DND-41 (cell line): ENCODE measurements at regions not wholly inside any gene's neighbourhood (a gene's known extent, or its start where the extent isn't known, plus 50 kb on each side); places are given as distances from the start of the nearest gene placed in this dataset.
"Not testable (repeated sequence)": the region's sequence is repeated elsewhere in the genome, so short reads cannot be mapped to it uniquely, and the experiment has no call there.

ENCODE experiments used
- ATAC-seq: fragments of 200-7000 bp; cut with Tn5 transposase; 3 replicates; pipeline ENCODE4 v1.9.1; 2021; ENCODE audit warnings: low read depth; ENCODE audit not compliant: insufficient read depth
- DNase-seq: peaks from one replicate; pipeline ENCODE4 v3.0.0-alpha.2; 2020
- H2AFZ ChIP-seq: 2 replicates; pipeline ENCODE4 v1.6.0; 2012; ENCODE audit warnings: low read depth, low read length
- H3K27ac ChIP-seq: 2 replicates; pipeline ENCODE4 v1.5.1; 2012; ENCODE audit warnings: low read length, inconsistent platforms
- H3K27me3 ChIP-seq: fragments of 200-600 bp; sonication (generic); 2 replicates; pipeline ENCODE4 v1.6.0; 2012; ENCODE audit warnings: low read length, mild to moderate bottlenecking, inconsistent platforms; ENCODE audit not compliant: insufficient read depth, poor library complexity
- H3K36me3 ChIP-seq: 2 replicates; pipeline ENCODE4 v1.5.1; 2012; ENCODE audit warnings: low read length, inconsistent platforms; ENCODE audit not compliant: insufficient read depth
- H3K4me1 ChIP-seq: 2 replicates; pipeline ENCODE4 v1.5.1; 2012; ENCODE audit warnings: mild to moderate bottlenecking, low read length; ENCODE audit not compliant: insufficient read depth
- H3K4me2 ChIP-seq: 2 replicates; pipeline ENCODE4 v1.6.0; 2012; ENCODE audit warnings: mild to moderate bottlenecking, moderate library complexity, low read length, inconsistent platforms; ENCODE audit not compliant: insufficient read depth
- H3K4me3 ChIP-seq, 2 experiments: fragments of 200-600 bp in 1 of 2; shearing (Covaris generic) in 1 of 2; 2 replicates each; pipeline ENCODE4 v1.5.1; 2012 to 2016; ENCODE audit warnings: inconsistent platforms in 2 of 2, low read length in 2 of 2, mild to moderate bottlenecking in 2 of 2, low read depth in 1 of 2, moderate library complexity in 1 of 2
- H3K79me2 ChIP-seq: 2 replicates; pipeline ENCODE4 v1.6.0; 2012; ENCODE audit warnings: low read length, inconsistent platforms; ENCODE audit not compliant: insufficient read depth
- H3K9ac ChIP-seq: 2 replicates; pipeline ENCODE4 v1.6.0; 2012; ENCODE audit warnings: low read depth, mild to moderate bottlenecking, inconsistent platforms, low read length, moderate library complexity
- H3K9me3 ChIP-seq: 2 replicates; pipeline ENCODE4 v1.5.1; 2012; ENCODE audit warnings: low read length, moderate library complexity, mild to moderate bottlenecking, inconsistent platforms; ENCODE audit not compliant: insufficient read depth, severe bottlenecking
- H4K20me1 ChIP-seq: 2 replicates; pipeline ENCODE4 v1.6.0; 2012; ENCODE audit warnings: low read length; ENCODE audit not compliant: insufficient read depth
- EZH2 ChIP-seq: IDR thresholded peaks from 3 replicates; pipeline ENCODE4 v1.6.1; 2012; ENCODE audit warnings: borderline replicate concordance, low read depth, mild to moderate bottlenecking, moderate library complexity, low read length, inconsistent platforms; ENCODE audit not compliant: severe bottlenecking
- TF ChIP-seq, protein P1 (sequence below): IDR thresholded peaks from 2 replicates; pipeline ENCODE4 v1.5.1; 2012; ENCODE audit warnings: borderline replicate concordance, low read length, moderate library complexity, mild to moderate bottlenecking; ENCODE audit not compliant: poor library complexity, severe bottlenecking; ENCODE audit errors: extremely low read depth

DNA sequence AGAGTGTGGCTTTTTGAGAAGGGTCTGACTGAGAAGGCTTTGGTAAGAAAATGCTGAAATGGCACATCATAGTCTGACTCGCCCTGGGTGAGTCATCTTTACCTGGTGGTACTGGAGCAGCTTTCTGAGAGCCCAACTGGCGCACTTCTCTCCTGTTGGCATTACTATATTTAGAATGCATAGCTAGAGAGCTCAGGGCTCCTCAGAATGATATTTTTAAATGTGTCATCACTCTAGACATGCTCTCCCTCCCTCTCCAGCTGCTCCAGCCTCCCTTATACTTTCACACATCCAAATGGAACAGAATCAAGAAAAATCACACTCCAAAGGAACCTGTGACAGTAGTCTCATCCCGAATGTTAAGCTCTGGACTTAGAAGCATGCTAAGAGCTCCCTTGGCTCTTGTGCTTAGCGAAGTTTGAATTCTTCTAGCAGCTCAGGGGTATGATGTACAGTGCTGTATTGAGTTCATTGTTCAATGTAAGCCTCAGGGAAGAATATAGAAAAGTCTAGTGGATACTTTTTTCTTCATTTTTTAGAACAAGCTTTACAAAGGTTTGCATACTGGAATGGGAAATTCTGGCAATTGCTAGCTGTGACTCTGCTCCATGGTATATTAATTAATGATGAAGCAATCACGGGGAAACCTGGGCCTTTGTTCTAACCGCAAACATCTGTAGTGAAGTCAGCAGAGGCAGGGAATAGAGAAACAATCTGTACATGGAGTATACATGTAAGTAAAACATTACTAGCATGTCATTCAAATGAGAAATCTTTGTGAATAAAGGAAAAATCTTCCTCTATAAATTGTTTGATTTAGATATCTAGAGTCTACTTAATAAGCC is 751.2 kb upstream of the NRXN1 start:
- H3K36me3 ChIP-seq: no peaks in the 10 kb centered on the region
- H3K9ac ChIP-seq: no peak overlapping the region
- no peaks in the 10 kb centered on the region for H4K20me1 ChIP-seq
- H3K27me3 ChIP-seq: no peaks in the 10 kb centered on the region
- TF ChIP-seq EZH2: no peak
- TF ChIP-seq, protein P1, sequence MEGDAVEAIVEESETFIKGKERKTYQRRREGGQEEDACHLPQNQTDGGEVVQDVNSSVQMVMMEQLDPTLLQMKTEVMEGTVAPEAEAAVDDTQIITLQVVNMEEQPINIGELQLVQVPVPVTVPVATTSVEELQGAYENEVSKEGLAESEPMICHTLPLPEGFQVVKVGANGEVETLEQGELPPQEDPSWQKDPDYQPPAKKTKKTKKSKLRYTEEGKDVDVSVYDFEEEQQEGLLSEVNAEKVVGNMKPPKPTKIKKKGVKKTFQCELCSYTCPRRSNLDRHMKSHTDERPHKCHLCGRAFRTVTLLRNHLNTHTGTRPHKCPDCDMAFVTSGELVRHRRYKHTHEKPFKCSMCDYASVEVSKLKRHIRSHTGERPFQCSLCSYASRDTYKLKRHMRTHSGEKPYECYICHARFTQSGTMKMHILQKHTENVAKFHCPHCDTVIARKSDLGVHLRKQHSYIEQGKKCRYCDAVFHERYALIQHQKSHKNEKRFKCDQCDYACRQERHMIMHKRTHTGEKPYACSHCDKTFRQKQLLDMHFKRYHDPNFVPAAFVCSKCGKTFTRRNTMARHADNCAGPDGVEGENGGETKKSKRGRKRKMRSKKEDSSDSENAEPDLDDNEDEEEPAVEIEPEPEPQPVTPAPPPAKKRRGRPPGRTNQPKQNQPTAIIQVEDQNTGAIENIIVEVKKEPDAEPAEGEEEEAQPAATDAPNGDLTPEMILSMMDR: no peak
- no peak overlapping the region for H3K4me2 ChIP-seq
- no peaks in the 10 kb centered on the region for H3K9me3 ChIP-seq
- ATAC-seq (no peak), DNase-seq (no peak)
- no peaks in the 10 kb centered on the region for H3K4me1 ChIP-seq
- H3K27ac ChIP-seq: no peak overlapping the region
- H2AFZ ChIP-seq: no peak overlapping the region
- H3K79me2 ChIP-seq: no peaks in the 10 kb centered on the region
- H3K4me3 ChIP-seq: no peak overlapping the region

DNA sequence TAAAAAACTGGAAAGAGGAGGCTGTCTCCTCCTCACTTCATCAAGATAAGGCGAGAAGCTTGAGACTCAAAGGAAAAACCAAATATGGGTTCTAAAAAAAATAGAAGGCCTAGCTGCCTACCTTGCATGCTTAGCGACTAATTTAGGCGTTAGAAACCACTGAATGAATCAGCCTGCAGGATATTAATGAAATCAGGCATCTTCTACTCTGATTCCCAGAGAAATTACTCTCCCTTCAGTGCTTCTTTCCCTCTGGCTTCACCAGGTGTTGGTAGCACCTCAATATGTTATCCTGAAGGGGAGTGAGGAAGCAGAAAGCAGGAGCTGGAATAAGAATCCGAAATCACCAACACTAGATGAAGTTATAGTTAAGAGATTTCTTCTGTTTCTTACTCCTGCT is 749.8 kb upstream of the NRXN1 start:
- Histone ChIP-seq H3K36me3 (no peaks in the 10 kb centered on the region), H3K4me1 (no peaks in the 10 kb centered on the region), H3K79me2 (no peaks in the 10 kb centered on the region), H3K27ac (no peak overlapping the region), H3K4me2 (no peak overlapping the region), H3K27me3 (no peaks in the 10 kb centered on the region), H2AFZ (no peak overlapping the region), H3K4me3 (no peak overlapping the region), H3K9ac (no peak overlapping the region), H3K9me3 (no peaks in the 10 kb centered on the region), H4K20me1 (no peaks in the 10 kb centered on the region)
- DNase-seq: no peak
- TF ChIP-seq, protein P1: no peak
- TF ChIP-seq EZH2: no peak
- no peak for ATAC-seq

DNA sequence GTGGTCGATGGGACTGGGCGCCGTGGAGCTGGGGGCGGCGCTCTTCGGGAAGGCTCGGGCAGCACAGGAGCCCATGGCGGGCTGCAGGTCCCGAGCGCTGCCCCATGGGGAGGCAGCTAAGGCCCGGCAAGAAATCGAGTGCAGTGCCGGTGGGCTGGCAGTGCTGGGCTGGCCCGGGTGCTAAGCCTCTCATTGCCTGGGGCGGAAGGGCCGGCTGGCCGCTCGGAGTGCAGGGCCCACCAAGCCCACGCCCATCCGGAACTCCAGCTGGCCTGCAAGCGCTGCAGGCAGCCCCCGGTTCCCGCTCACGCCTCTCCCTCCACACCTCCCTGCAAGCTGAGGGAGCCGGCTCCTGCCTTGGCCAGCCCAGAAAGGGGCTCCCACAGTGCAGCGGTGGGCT is 748.4 kb upstream of the NRXN1 start:
- Histone ChIP-seq H3K4me1 (no peaks in the 10 kb centered on the region), H4K20me1 (no peaks in the 10 kb centered on the region), H3K27ac (no peak overlapping the region), H3K79me2 (no peaks in the 10 kb centered on the region), H3K9me3 (peaks cover 4% of the 10 kb centered on the region), H3K9ac (no peak overlapping the region), H3K4me3 (no peak overlapping the region), H3K36me3 (no peaks in the 10 kb centered on the region), H3K4me2 (no peak overlapping the region), H2AFZ (no peak overlapping the region), H3K27me3 (no peaks in the 10 kb centered on the region)
- DNase-seq (no peak), ATAC-seq (no peak)
- TF ChIP-seq, protein P1: no peak
- TF ChIP-seq EZH2: no peak

DNA sequence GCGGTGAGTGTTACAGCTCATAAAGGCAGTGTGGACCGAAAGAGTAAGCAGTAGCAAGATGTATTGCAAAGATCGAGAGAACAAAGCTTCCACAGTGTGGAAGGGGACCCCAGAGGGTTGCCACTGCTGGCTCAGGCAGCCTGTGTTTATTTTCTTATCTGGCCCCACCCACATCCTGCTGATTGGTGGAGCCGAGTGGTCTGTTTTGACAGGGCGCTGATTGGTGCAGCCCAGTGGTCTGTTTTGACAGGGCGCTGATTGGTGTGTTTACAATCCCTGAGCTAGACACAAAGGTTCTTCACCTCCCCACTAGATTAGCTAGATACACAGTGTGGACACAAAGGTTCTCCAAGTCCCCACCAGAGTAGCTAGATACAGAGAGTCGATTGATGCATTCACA is 747.8 kb upstream of the NRXN1 start:
- not testable (repeated sequence) for H3K4me1 ChIP-seq, H3K4me2 ChIP-seq, ATAC-seq, H3K27ac ChIP-seq, H3K27me3 ChIP-seq, H3K36me3 ChIP-seq, H3K9me3 ChIP-seq, H4K20me1 ChIP-seq, H3K4me3 ChIP-seq, H2AFZ ChIP-seq, H3K9ac ChIP-seq, H3K79me2 ChIP-seq, DNase-seq
